Activated CD4-positive, alpha-beta T cell treated with anti-CD3 and anti-CD28 coated beads, Interleukin-10, Interleukin-2, amounts not matched to agents 100 ng/mL and 50 ng/mL, durations not matched to agents 16 hours and 8 hours (primary cell): ENCODE measurements at regions not wholly inside any gene's neighbourhood (a gene's known extent, or its start where the extent isn't known, plus 50 kb on each side); places are given as distances from the start of the nearest gene placed in this dataset.

Experiments used
- DNase-seq: peaks from one replicate; pipeline ENCODE4 v3.0.0-alpha.2; 2020

GRCh38 chr11:15490535-15490934, 375.8 kb downstream of the INSC start:
- DNase-seq = no peak

GRCh38 chr11:15493066-15493465, 378.3 kb downstream of the INSC start:
- no peak for DNase-seq

- DNase-seq = no peak
Observed at GRCh38 chr11:15493921-15494620, 379.3 kb downstream of the INSC start.

GRCh38 chr11:15494740-15495139, 380.0 kb downstream of the INSC start:
- DNase-seq = no peak

- no peak for DNase-seq
Observed at GRCh38 chr11:15495462-15495861, 380.7 kb downstream of the INSC start.

GRCh38 chr11:15497366-15497765, 382.6 kb downstream of the INSC start:
- no peak for DNase-seq

GRCh38 chr11:15499674-15500073, 385.0 kb downstream of the INSC start:
- DNase-seq = no peak

- no peak for DNase-seq
Observed at GRCh38 chr11:15500643-15501042, 385.9 kb downstream of the INSC start.

GRCh38 chr11:15501566-15501965, 386.8 kb downstream of the INSC start:
- DNase-seq = no peak

GRCh38 chr11:15505155-15505554, 390.4 kb downstream of the INSC start:
- DNase-seq = no peak

GRCh38 chr11:15507592-15507991, 392.9 kb downstream of the INSC start:
- DNase-seq = no peak

GRCh38 chr11:15509082-15509481, 394.4 kb downstream of the INSC start:
- DNase-seq = no peak

GRCh38 chr11:15519124-15519791, 404.5 kb downstream of the INSC start:
- no peak for DNase-seq

- no peak for DNase-seq
Observed at GRCh38 chr11:15519911-15520310, 405.2 kb downstream of the INSC start.

GRCh38 chr11:15523543-15523942, 408.8 kb downstream of the INSC start:
- DNase-seq = no peak

GRCh38 chr11:15525582-15525981, 410.9 kb downstream of the INSC start:
- DNase-seq = no peak

- no peak for DNase-seq
Observed at GRCh38 chr11:15526032-15526431, 411.3 kb downstream of the INSC start.

GRCh38 chr11:15526859-15527450, 412.2 kb downstream of the INSC start:
- no peak for DNase-seq

GRCh38 chr11:15532432-15532831, 417.7 kb downstream of the INSC start:
- DNase-seq = no peak

GRCh38 chr11:15534266-15534665, 419.5 kb downstream of the INSC start:
- DNase-seq = no peak

GRCh38 chr11:15535414-15535813, 420.7 kb downstream of the INSC start:
- DNase-seq = no peak

- no peak for DNase-seq
Observed at GRCh38 chr11:15536438-15536837, 421.7 kb downstream of the INSC start.

GRCh38 chr11:15539645-15540044, 424.9 kb downstream of the INSC start:
- no peak for DNase-seq

GRCh38 chr11:15541079-15541478, 426.4 kb downstream of the INSC start:
- no peak for DNase-seq
